ENCODE measurements at regions not wholly inside any gene's neighbourhood (a gene's known extent, or its start where the extent isn't known, plus 50 kb on each side); places are given as distances from the start of the nearest gene placed in this dataset.
"Not testable (repeated sequence)": the region's sequence is repeated elsewhere in the genome, so short reads cannot be mapped to it uniquely, and the experiment has no call there.

DNA sequence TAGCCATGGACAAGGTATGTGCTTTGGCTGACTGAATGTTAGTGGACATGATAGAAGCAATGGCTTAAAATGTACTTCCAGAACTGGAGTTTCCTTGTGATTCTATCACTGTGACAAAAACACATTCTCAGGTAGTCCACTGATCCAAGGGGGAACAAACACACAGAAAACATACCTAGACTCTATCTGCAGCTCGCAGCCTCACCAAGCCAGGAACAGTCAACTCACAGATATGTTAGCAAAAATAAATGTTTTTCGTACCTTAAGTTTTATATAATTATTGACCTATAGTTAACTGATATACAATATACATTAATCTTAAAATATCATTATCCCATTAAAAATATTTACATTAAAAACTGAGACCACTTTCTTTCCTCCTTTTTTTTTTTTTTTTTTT lies 143.1 kb upstream of the C1QTNF3 start:
- H3K4me2 ChIP-seq (ENCODE audit: insufficient read depth, low read length); H3K4me3 ChIP-seq (ENCODE audit: insufficient read depth, low read length); H3K27ac ChIP-seq (ENCODE audit: low read depth, low read length); H3K9me3 ChIP-seq (ENCODE audit: low read depth, low read length); H4K20me1 ChIP-seq (ENCODE audit: insufficient read depth, low read length); H3K4me1 ChIP-seq (ENCODE audit: insufficient read depth, low read length); DNase-seq (ENCODE audit: insufficient read length, low spot score, missing footprints); H3K36me3 ChIP-seq (ENCODE audit: insufficient read depth, low read length); H3K27me3 ChIP-seq (ENCODE audit: insufficient read depth, low read length); H2AFZ ChIP-seq (ENCODE audit: low read length); H3K79me2 ChIP-seq (ENCODE audit: insufficient read depth, low read length): not testable (repeated sequence)

DNA sequence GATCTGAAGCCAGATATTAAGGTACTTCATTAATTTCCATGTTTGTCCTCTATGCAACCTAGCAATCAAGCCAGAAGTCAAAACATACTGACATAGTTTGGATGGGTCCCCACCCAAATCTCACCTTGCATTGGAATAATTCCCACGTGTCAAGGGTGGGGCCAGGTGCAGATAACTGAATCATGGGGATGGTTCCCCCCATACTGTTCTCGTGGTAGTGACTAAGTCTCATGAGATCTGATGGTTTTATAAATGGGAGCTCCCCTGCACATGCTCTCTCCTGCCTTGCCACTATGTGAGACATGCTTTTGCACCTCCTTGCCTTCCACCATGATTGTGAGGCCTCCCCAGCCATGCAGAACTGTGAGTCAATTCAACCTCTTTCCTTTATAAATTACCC lies 143.9 kb upstream of the C1QTNF3 start:
- not testable (repeated sequence) for H3K36me3 ChIP-seq (ENCODE audit: insufficient read depth, low read length); H4K20me1 ChIP-seq (ENCODE audit: insufficient read depth, low read length); H3K4me2 ChIP-seq (ENCODE audit: insufficient read depth, low read length); H3K79me2 ChIP-seq (ENCODE audit: insufficient read depth, low read length); H2AFZ ChIP-seq (ENCODE audit: low read length); H3K27me3 ChIP-seq (ENCODE audit: insufficient read depth, low read length); DNase-seq (ENCODE audit: insufficient read length, low spot score, missing footprints); H3K4me3 ChIP-seq (ENCODE audit: insufficient read depth, low read length); H3K27ac ChIP-seq (ENCODE audit: low read depth, low read length); H3K4me1 ChIP-seq (ENCODE audit: insufficient read depth, low read length); H3K9me3 ChIP-seq (ENCODE audit: low read depth, low read length)

DNA sequence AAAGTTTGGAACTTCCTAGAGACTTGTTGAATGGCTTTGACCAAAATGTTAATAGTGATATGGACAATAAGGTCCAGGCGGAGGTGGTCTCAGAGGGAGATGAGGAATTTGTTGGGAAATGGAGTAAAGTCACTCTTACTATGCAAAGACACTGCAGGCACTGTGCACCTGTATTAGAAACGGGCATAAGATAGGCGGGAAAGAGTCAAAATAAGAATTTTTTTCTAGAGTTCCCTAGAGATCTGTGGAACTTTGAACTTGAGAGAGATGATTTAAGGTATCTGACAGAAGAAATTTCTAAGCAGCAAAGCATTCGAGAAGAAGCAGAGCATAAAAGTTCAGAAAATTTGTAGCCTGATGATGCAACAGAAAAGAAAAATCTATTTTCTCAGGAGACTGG lies 144.4 kb upstream of the C1QTNF3 start:
- H3K36me3 ChIP-seq (ENCODE audit: insufficient read depth, low read length); H3K27ac ChIP-seq (ENCODE audit: low read depth, low read length); H3K4me3 ChIP-seq (ENCODE audit: insufficient read depth, low read length); H2AFZ ChIP-seq (ENCODE audit: low read length); H3K27me3 ChIP-seq (ENCODE audit: insufficient read depth, low read length); H3K79me2 ChIP-seq (ENCODE audit: insufficient read depth, low read length); H3K9me3 ChIP-seq (ENCODE audit: low read depth, low read length); H3K4me2 ChIP-seq (ENCODE audit: insufficient read depth, low read length); DNase-seq (ENCODE audit: insufficient read length, low spot score, missing footprints); H3K4me1 ChIP-seq (ENCODE audit: insufficient read depth, low read length); H4K20me1 ChIP-seq (ENCODE audit: insufficient read depth, low read length): not testable (repeated sequence)

DNA sequence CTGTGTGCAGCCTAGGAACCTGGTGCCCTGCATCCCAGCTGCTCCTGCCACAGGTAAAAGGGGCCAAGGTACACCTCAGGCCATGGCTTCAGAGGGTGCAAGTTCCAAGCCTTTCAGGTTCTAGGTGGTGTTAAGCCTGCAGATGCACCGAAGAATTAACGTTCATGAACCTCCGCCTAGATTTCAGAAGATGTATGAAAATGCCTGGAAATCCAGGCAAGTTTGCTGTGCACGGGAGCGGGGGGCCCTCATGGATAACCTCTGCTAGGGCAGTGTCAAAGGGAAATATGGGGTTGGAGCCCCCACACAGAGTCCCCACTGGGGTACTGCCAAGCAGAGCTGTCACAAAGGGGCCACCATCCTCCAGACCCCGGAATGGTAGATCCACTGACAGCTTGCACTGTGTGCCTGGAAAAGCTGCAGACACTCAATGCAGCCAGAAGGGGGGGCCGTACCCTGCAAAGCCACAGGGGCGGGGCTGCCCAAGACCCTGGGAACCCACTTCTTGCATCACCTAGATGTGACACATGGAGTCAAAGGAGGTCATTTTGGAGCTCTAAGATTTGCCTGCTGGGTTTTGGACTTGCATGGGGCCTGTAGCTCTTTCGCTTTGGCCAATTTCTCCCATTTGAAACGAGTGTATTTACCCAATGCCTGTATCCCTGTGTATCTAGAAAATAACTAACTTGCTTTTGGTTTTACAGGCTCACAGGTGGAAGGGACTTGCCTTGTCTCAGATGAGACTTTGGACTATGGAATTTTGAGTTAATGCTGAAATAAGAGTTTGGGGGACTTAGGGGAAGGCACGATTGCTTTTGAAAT lies 145.2 kb upstream of the C1QTNF3 start:
- not testable (repeated sequence) for H3K4me2 ChIP-seq (ENCODE audit: insufficient read depth, low read length); H3K4me1 ChIP-seq (ENCODE audit: insufficient read depth, low read length); H4K20me1 ChIP-seq (ENCODE audit: insufficient read depth, low read length); H3K27me3 ChIP-seq (ENCODE audit: insufficient read depth, low read length); H3K79me2 ChIP-seq (ENCODE audit: insufficient read depth, low read length); H3K27ac ChIP-seq (ENCODE audit: low read depth, low read length); H2AFZ ChIP-seq (ENCODE audit: low read length); DNase-seq (ENCODE audit: insufficient read length, low spot score, missing footprints); H3K36me3 ChIP-seq (ENCODE audit: insufficient read depth, low read length); H3K4me3 ChIP-seq (ENCODE audit: insufficient read depth, low read length); H3K9me3 ChIP-seq (ENCODE audit: low read depth, low read length)
- TF ChIP-seq, protein P1, sequence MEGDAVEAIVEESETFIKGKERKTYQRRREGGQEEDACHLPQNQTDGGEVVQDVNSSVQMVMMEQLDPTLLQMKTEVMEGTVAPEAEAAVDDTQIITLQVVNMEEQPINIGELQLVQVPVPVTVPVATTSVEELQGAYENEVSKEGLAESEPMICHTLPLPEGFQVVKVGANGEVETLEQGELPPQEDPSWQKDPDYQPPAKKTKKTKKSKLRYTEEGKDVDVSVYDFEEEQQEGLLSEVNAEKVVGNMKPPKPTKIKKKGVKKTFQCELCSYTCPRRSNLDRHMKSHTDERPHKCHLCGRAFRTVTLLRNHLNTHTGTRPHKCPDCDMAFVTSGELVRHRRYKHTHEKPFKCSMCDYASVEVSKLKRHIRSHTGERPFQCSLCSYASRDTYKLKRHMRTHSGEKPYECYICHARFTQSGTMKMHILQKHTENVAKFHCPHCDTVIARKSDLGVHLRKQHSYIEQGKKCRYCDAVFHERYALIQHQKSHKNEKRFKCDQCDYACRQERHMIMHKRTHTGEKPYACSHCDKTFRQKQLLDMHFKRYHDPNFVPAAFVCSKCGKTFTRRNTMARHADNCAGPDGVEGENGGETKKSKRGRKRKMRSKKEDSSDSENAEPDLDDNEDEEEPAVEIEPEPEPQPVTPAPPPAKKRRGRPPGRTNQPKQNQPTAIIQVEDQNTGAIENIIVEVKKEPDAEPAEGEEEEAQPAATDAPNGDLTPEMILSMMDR (IDR thresholded peaks at IDR 0.05; ENCODE audit: extremely low read depth, low read depth, low read length) = peak; percentile 49

DNA sequence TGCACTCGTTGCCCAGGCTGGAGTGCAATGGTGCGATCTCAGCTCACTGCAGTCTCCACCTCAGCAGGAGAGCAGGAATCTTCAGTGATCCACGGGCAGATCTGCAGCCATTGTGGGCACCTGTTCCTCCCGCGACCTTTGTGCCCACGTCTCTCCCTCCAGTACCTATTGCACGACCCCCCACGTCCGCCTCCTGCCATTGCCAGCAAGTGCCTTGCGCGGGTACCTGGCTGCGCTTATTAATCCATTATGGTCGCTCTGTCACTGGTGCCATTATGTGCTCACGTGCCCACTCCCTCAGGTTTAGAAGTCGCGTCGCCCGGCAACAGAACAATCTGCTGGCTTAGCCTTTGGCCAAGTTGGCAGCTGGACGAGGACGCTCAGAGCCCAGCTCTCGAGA lies 146.2 kb upstream of the C1QTNF3 start:
- H3K36me3 ChIP-seq (ENCODE audit: insufficient read depth, low read length); H3K27me3 ChIP-seq (ENCODE audit: insufficient read depth, low read length); H3K4me3 ChIP-seq (ENCODE audit: insufficient read depth, low read length); H3K27ac ChIP-seq (ENCODE audit: low read depth, low read length); DNase-seq (ENCODE audit: insufficient read length, low spot score, missing footprints); H3K4me2 ChIP-seq (ENCODE audit: insufficient read depth, low read length); H3K79me2 ChIP-seq (ENCODE audit: insufficient read depth, low read length); H3K9me3 ChIP-seq (ENCODE audit: low read depth, low read length); H4K20me1 ChIP-seq (ENCODE audit: insufficient read depth, low read length); H2AFZ ChIP-seq (ENCODE audit: low read length); H3K4me1 ChIP-seq (ENCODE audit: insufficient read depth, low read length): not testable (repeated sequence)

DNA sequence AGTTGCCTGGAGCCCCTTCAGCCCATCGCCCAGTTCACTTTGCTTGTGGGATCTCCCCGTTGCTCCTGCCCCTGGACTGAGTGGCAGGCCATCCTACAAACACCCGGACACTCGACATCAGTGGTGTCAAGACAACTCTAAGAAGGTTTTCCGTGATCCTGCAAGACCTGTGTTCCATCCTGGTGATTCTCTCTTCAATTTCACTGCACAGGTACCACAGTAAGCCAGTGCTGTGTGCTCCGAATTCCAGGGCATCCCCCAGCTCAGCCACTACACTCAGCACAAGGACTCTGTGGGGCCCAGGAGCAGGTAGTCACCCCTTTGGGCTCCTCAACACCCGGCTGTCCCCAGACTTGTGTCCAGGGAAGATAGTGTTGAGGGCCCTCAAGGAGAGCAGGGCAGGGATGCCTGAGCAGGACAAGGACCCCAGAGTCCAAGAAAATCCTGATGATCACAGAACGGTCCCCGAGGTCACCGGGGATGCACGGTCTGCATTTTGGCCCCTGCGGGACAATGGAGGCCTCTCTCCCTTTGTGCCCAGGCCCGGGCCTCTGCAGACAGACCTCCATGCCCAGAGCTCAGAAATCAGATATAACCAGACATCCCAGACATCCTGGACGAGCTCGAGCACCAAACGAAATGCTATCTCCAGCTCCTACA lies 146.9 kb upstream of the C1QTNF3 start:
- H4K20me1 ChIP-seq (ENCODE audit: insufficient read depth, low read length); H3K4me2 ChIP-seq (ENCODE audit: insufficient read depth, low read length); H3K79me2 ChIP-seq (ENCODE audit: insufficient read depth, low read length); H3K9me3 ChIP-seq (ENCODE audit: low read depth, low read length); H2AFZ ChIP-seq (ENCODE audit: low read length); H3K36me3 ChIP-seq (ENCODE audit: insufficient read depth, low read length); H3K4me1 ChIP-seq (ENCODE audit: insufficient read depth, low read length); H3K27ac ChIP-seq (ENCODE audit: low read depth, low read length); DNase-seq (ENCODE audit: insufficient read length, low spot score, missing footprints); H3K27me3 ChIP-seq (ENCODE audit: insufficient read depth, low read length); H3K4me3 ChIP-seq (ENCODE audit: insufficient read depth, low read length): not testable (repeated sequence)

DNA sequence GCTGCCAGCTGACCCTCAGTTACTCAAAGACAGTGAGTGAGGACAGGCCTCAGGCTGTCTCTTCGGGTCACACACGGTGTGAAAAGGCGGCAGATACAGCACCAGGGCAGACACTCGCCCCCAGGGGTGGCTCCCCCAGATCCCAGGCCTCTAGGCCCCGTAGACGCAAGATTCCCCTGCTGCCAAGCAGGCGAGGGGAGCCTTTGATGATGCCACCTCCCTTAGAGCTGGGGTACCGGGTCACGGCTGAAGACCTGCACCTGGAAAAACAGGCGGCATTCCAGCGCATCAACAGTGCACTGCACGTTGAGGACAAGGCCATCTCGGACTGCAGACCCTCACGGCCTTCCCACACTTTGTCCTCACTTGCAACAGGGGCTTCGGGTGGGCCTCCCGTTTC lies 147.5 kb upstream of the C1QTNF3 start:
- not testable (repeated sequence) for H3K4me2 ChIP-seq (ENCODE audit: insufficient read depth, low read length); H3K27me3 ChIP-seq (ENCODE audit: insufficient read depth, low read length); H3K27ac ChIP-seq (ENCODE audit: low read depth, low read length); DNase-seq (ENCODE audit: insufficient read length, low spot score, missing footprints); H4K20me1 ChIP-seq (ENCODE audit: insufficient read depth, low read length); H3K36me3 ChIP-seq (ENCODE audit: insufficient read depth, low read length); H3K79me2 ChIP-seq (ENCODE audit: insufficient read depth, low read length); H3K4me3 ChIP-seq (ENCODE audit: insufficient read depth, low read length); H3K9me3 ChIP-seq (ENCODE audit: low read depth, low read length); H3K4me1 ChIP-seq (ENCODE audit: insufficient read depth, low read length); H2AFZ ChIP-seq (ENCODE audit: low read length)

DNA sequence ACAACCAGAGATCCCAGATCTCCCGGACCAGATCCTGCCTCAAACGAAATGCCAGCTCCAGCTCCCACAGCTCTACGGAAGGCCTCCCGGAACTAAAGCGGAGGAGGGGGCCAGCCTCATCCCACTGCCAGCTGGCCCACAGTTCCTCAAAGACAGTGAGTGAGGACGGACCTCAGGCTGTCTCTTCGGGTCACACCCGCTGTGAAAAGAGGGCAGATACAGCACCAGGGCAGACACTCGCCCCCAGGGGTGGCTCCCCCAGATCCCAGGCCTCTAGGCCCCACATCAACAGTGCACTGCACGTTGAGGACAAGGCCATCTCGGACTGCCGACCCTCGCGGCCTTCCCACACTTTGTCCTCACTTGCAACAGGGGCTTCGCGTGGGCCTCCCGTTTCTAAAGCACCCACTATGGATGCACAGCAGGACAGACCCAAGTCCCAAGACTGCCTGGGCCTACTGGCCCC lies 148.3 kb upstream of the C1QTNF3 start:
- H3K36me3 ChIP-seq (ENCODE audit: insufficient read depth, low read length); H3K4me2 ChIP-seq (ENCODE audit: insufficient read depth, low read length); H3K4me1 ChIP-seq (ENCODE audit: insufficient read depth, low read length); H3K9me3 ChIP-seq (ENCODE audit: low read depth, low read length); DNase-seq (ENCODE audit: insufficient read length, low spot score, missing footprints); H3K27me3 ChIP-seq (ENCODE audit: insufficient read depth, low read length); H3K27ac ChIP-seq (ENCODE audit: low read depth, low read length); H4K20me1 ChIP-seq (ENCODE audit: insufficient read depth, low read length); H3K79me2 ChIP-seq (ENCODE audit: insufficient read depth, low read length); H2AFZ ChIP-seq (ENCODE audit: low read length); H3K4me3 ChIP-seq (ENCODE audit: insufficient read depth, low read length): not testable (repeated sequence)

Data from osteoblast (primary cell).